B cell (primary cell): ENCODE measurements at regions not wholly inside any gene's neighbourhood (a gene's known extent, or its start where the extent isn't known, plus 50 kb on each side); places are given as distances from the start of the nearest gene placed in this dataset.

Experiments used
- ATAC-seq: fragments of 200-7000 bp; cut with Tn5 transposase; one replicate; pipeline ENCODE4 v1.10.0; 2021; ENCODE audit warnings: low read depth, mild to moderate bottlenecking, moderate number of reproducible peaks, moderate library complexity
- CTCF ChIA-PET: fragments of 350-600 bp; sonication (Branson Sonifier 250); formaldehyde crosslinking; loops from one replicate; lab custom pipeline; 2021; ENCODE audit warnings: antibody characterized with exemption, inconsistent platforms; lab: Charles Lee
- POLR2A ChIA-PET: fragments of 350-600 bp; sonication (Branson Sonifier 250); formaldehyde crosslinking; loops from one replicate; lab custom pipeline; 2021; ENCODE audit warnings: antibody characterized with exemption; lab: Charles Lee
- DNase-seq: peaks from one replicate; pipeline ENCODE4 v3.0.0; 2013
- H2AFZ ChIP-seq: 2 replicates; pipeline ENCODE4 v1.6.1; 2012; ENCODE audit warnings: mild to moderate bottlenecking, low read depth, low read length; ENCODE audit not compliant: insufficient read depth, poor library complexity, severe bottlenecking
- H3K27ac ChIP-seq, 2 donors: 1 replicate in 1 of 2; 2 replicates in 1 of 2; pipeline ENCODE4 v1.5.1; 2012 to 2013; ENCODE audit warnings: low read length in 2 of 2, mild to moderate bottlenecking in 2 of 2, moderate library complexity in 1 of 2
- H3K27me3 ChIP-seq, 4 experiments: fragments of 200-600 bp in 1 of 4; sonication (generic) in 1 of 4; replicated peaks in 1 of 4; 1 replicate in 2 of 4; 2 replicates in 2 of 4; pipeline versions ENCODE4 v1.6.1 to v1.7.0; 2013 to 2016; ENCODE audit warnings: low read length in 3 of 4, mild to moderate bottlenecking in 2 of 4, mixed read lengths in 1 of 4, moderate library complexity in 1 of 4; ENCODE audit not compliant: insufficient read depth in 4 of 4, control insufficient read depth in 3 of 4; ENCODE audit errors: control extremely low read depth in 1 of 4
- H3K36me3 ChIP-seq, 2 experiments: replicated peaks in 1 of 2; 1 replicate in 1 of 2; 2 replicates in 1 of 2; pipeline versions ENCODE4 v1.6.1 to v1.7.1; 2013; ENCODE audit warnings: low read length in 1 of 2; ENCODE audit not compliant: insufficient read depth in 2 of 2, control insufficient read depth in 1 of 2; ENCODE audit errors: control extremely low read depth in 1 of 2, extremely low read depth in 1 of 2
- H3K4me1 ChIP-seq, 2 donors: fragments of 200-600 bp in 1 of 2; sonication (generic) in 1 of 2; 1 replicate in 1 of 2; 2 replicates in 1 of 2; pipeline versions ENCODE4 v1.5.1 to v1.6.1; 2013 to 2017; ENCODE audit warnings: low read length in 2 of 2; ENCODE audit not compliant: control insufficient read depth in 2 of 2, insufficient read depth in 2 of 2
- H3K4me2 ChIP-seq: replicated peaks from 2 replicates; pipeline ENCODE3; 2012; ENCODE audit warnings: mild to moderate bottlenecking, low read depth, low read length; ENCODE audit not compliant: poor library complexity, severe bottlenecking
- H3K4me3 ChIP-seq, 5 experiments: fragments of 200-600 bp in 1 of 5; sonication (generic) in 1 of 5; 1 replicate in 3 of 5; 2 replicates in 2 of 5; pipeline versions ENCODE4 v1.5.1 to v1.7.0; 2011 to 2016; ENCODE audit warnings: low read length in 4 of 5, mild to moderate bottlenecking in 4 of 5, low read depth in 2 of 5, control low read depth in 1 of 5, moderate library complexity in 1 of 5; ENCODE audit not compliant: insufficient read depth in 1 of 5; ENCODE audit errors: control extremely low read depth in 1 of 5, extremely low read depth in 1 of 5
- H3K79me2 ChIP-seq: fragments of 200-600 bp; sonication (generic); one replicate; pipeline ENCODE4 v1.6.0; 2016; ENCODE audit warnings: low read length; ENCODE audit not compliant: control insufficient read depth, insufficient read depth
- H3K9ac ChIP-seq: fragments of 200-600 bp; sonication (generic); 2 replicates; pipeline ENCODE4 v1.6.1; 2017; ENCODE audit warnings: mild to moderate bottlenecking, low read length, moderate library complexity
- H3K9me3 ChIP-seq, 3 donors: one replicate each; pipeline versions ENCODE4 v1.6.1 to v1.7.1; 2013; ENCODE audit warnings: low read length in 2 of 3; ENCODE audit not compliant: control insufficient read depth in 2 of 3, insufficient read depth in 1 of 3; ENCODE audit errors: control extremely low read depth in 1 of 3
- H4K20me1 ChIP-seq: 2 replicates; pipeline ENCODE4 v1.6.0; 2012; ENCODE audit warnings: mild to moderate bottlenecking, low read length; ENCODE audit not compliant: insufficient read depth, control insufficient read depth, poor library complexity, severe bottlenecking
- H3K27ac Mint-ChIP-seq: one replicate; pipeline ENCODE4 v1.8.0; 2021; ENCODE audit warnings: mixed read lengths
- H3K27me3 Mint-ChIP-seq: one replicate; pipeline ENCODE4 v1.8.0; 2021; ENCODE audit warnings: mixed read lengths
- H3K4me1 Mint-ChIP-seq: one replicate; pipeline ENCODE4 v1.8.0; 2021; ENCODE audit warnings: mixed read lengths
- H3K4me3 Mint-ChIP-seq: one replicate; pipeline ENCODE4 v1.8.0; 2021; ENCODE audit warnings: mixed read lengths
- H3K9me3 Mint-ChIP-seq: one replicate; pipeline ENCODE4 v1.8.0; 2022; ENCODE audit warnings: mixed read lengths; ENCODE audit not compliant: insufficient read depth
- EZH2 ChIP-seq: IDR thresholded peaks from 2 replicates; pipeline ENCODE4 v1.6.1; 2012; ENCODE audit warnings: borderline replicate concordance, low read depth, mild to moderate bottlenecking, moderate library complexity, low read length; ENCODE audit not compliant: insufficient read depth, poor library complexity, severe bottlenecking
- WGBS: methylation state at CpG from one replicate; pipeline ENCODE4 v1.1.5; 2013; ENCODE audit warnings: missing lambda C conversion rate; ENCODE audit not compliant: insufficient coverage; 5-methylcytosine and 5-hydroxymethylcytosine counted together
- intact Hi-C: fragments of 100-400 bp; cut with micrococcal nuclease; formaldehyde crosslinking; loops from one replicate; pipeline ENCODE4 v1.10.0; 2022
- TF ChIP-seq, protein P1 (sequence below): fragments of 200-600 bp; IDR thresholded peaks from one replicate; pipeline ENCODE4 v1.8.0; 2022; ENCODE audit warnings: antibody characterized with exemption, mild to moderate bottlenecking

DNA sequence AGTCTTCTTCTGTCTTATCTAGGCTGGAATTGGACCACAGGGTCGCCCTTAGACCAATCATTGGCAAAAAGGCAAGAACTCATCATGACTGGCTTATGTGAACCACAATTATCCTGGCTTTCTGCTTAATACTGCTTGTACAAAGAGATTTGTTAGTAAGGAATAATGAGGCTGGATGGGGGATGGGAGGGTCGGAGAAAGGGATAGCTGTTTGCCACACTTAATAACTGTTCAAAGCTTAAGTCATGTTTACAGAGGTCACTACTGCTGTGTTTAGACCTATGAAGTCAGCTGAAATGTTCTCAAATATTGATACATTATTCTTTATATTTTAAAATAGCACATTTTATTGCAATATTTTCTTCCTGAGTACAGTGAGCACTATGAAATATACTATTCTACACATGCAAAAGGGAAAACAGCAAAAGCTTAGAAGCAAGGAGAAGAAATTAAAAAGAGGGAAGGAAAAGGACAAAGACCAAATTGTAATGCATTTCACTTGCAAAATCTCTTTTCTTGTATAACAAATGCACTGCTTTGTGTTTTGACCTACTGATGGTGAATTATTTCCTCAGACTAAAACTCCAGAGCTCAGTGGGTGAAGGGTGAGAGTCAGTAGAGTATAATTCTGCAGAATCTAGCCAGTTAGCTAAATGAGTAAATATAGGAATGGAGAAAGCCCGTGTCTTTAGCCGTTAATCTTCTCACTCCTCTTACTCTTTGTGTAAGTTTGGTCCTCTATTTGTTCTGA is 404.9 kb upstream of the ZNF608 start:
- Histone ChIP-seq H4K20me1 (no peaks in the 10 kb centered on the region), H3K9me3 (no peaks in the 10 kb centered on the region), H3K36me3 (no peaks in the 10 kb centered on the region), H3K4me2 (no peak overlapping the region), H3K27ac (no peak overlapping the region), H3K9ac (no peak overlapping the region), H2AFZ (no peak overlapping the region), H3K27me3 (no peaks in the 10 kb centered on the region), H3K4me1 (peaks cover 8 to 17% of the 10 kb centered on the region in 2 donors), H3K4me3 (no peak overlapping the region), H3K79me2 (no peaks in the 10 kb centered on the region)
- no peak for DNase-seq
- Mint-ChIP-seq H3K27ac (no peak overlapping the region), H3K9me3 (no peaks in the 10 kb centered on the region), H3K27me3 (no peaks in the 10 kb centered on the region), H3K4me3 (no peak overlapping the region), H3K4me1 (peaks cover 17% of the 10 kb centered on the region)
- WGBS, result 88% methylated on average over 1 of the region's 4 CpGs
- ATAC-seq, result no peak
- CTCF ChIA-PET, result no interaction called here
- POLR2A ChIA-PET, result no interaction called here
- intact Hi-C loops, result no loop called here
- TF ChIP-seq, protein P1, sequence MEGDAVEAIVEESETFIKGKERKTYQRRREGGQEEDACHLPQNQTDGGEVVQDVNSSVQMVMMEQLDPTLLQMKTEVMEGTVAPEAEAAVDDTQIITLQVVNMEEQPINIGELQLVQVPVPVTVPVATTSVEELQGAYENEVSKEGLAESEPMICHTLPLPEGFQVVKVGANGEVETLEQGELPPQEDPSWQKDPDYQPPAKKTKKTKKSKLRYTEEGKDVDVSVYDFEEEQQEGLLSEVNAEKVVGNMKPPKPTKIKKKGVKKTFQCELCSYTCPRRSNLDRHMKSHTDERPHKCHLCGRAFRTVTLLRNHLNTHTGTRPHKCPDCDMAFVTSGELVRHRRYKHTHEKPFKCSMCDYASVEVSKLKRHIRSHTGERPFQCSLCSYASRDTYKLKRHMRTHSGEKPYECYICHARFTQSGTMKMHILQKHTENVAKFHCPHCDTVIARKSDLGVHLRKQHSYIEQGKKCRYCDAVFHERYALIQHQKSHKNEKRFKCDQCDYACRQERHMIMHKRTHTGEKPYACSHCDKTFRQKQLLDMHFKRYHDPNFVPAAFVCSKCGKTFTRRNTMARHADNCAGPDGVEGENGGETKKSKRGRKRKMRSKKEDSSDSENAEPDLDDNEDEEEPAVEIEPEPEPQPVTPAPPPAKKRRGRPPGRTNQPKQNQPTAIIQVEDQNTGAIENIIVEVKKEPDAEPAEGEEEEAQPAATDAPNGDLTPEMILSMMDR, result no peak
- TF ChIP-seq EZH2, result no peak

DNA sequence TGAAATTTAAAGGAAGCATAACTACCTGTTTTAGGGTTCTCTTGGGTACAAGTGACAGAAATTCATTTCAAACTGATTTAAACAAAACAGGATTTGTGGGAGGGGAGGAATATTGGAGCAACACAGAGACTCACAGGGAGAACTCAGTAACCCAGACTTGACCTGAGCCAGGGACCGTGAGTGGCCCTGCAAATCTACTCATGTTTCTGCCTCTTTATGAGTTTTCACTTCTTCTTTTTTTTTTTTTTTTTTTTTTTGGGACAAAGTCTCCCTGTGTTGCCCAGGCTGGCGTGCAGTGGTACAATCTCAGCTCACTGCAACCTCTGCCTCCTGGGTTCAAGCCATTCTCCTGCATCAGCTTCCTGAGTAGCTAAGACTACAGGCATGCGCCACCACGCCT is 405.6 kb upstream of the ZNF608 start:
- Histone ChIP-seq H3K4me1 (peaks cover 8 to 17% of the 10 kb centered on the region in 2 donors), H3K4me2 (no peak overlapping the region), H3K36me3 (no peaks in the 10 kb centered on the region), H3K27me3 (no peaks in the 10 kb centered on the region), H3K9ac (no peak overlapping the region), H4K20me1 (no peaks in the 10 kb centered on the region), H3K79me2 (no peaks in the 10 kb centered on the region), H3K4me3 (no peak overlapping the region), H2AFZ (no peak overlapping the region), H3K27ac (no peak overlapping the region), H3K9me3 (no peaks in the 10 kb centered on the region)
- Mint-ChIP-seq H3K27me3 (no peaks in the 10 kb centered on the region), H3K4me3 (no peak overlapping the region), H3K9me3 (no peaks in the 10 kb centered on the region), H3K27ac (no peak overlapping the region), H3K4me1 (peaks cover 17% of the 10 kb centered on the region)
- WGBS, result 100% methylated on average over 1 of the region's 4 CpGs
- ChIA-PET POLR2A (no interaction called here), CTCF (no interaction called here)
- no peak for ATAC-seq
- intact Hi-C loops, result no loop called here
- no peak for DNase-seq
- TF ChIP-seq, protein P1, result no peak
- no peak for TF ChIP-seq EZH2
